HG02885 (cell line): ENCODE measurements at regions not wholly inside any gene's neighbourhood (a gene's known extent, or its start where the extent isn't known, plus 50 kb on each side); places are given as distances from the start of the nearest gene placed in this dataset.
"Not testable (repeated sequence)": the region's sequence is repeated elsewhere in the genome, so short reads cannot be mapped to it uniquely, and the experiment has no call there.

ENCODE experiments used
- ATAC-seq: cut with Tn5 transposase; IDR thresholded peaks from one replicate; pipeline ENCODE4 v1.9.1; 2021; ENCODE audit warnings: mild to moderate bottlenecking; ENCODE audit not compliant: unreplicated experiment, poor library complexity

- ATAC-seq = no peak
These were observed 168.0 kb downstream of the HDGFL1 start for GRCh38 chr6:22737331-22737730.

- no peak for ATAC-seq
These were observed 168.8 kb downstream of the HDGFL1 start for GRCh38 chr6:22738194-22738593.

GRCh38 chr6:22747571-22747970 lies 178.2 kb downstream of the HDGFL1 start:
- ATAC-seq = no peak

GRCh38 chr6:22748681-22749080 lies 179.3 kb downstream of the HDGFL1 start:
- ATAC-seq = no peak

- no peak for ATAC-seq
These were observed 180.3 kb downstream of the HDGFL1 start for GRCh38 chr6:22749696-22750095.

GRCh38 chr6:22751223-22751622 lies 181.9 kb downstream of the HDGFL1 start:
- ATAC-seq = no peak

GRCh38 chr6:22752522-22752921 lies 183.2 kb downstream of the HDGFL1 start:
- no peak for ATAC-seq

GRCh38 chr6:22754061-22754460 lies 184.7 kb downstream of the HDGFL1 start:
- ATAC-seq = no peak

- no peak for ATAC-seq
These were observed 186.2 kb downstream of the HDGFL1 start for GRCh38 chr6:22755605-22756004.

- no peak for ATAC-seq
These were observed 187.0 kb downstream of the HDGFL1 start for GRCh38 chr6:22756365-22756764.

GRCh38 chr6:22764496-22764895 lies 195.1 kb downstream of the HDGFL1 start:
- ATAC-seq = no peak

GRCh38 chr6:22765015-22765414 lies 195.6 kb downstream of the HDGFL1 start:
- ATAC-seq = no peak

GRCh38 chr6:22766979-22767378 lies 197.6 kb downstream of the HDGFL1 start:
- no peak for ATAC-seq

GRCh38 chr6:22770054-22770453 lies 200.7 kb downstream of the HDGFL1 start:
- ATAC-seq = no peak

- no peak for ATAC-seq
These were observed 204.8 kb downstream of the HDGFL1 start for GRCh38 chr6:22774129-22774528.

GRCh38 chr6:22778438-22778837 lies 209.1 kb downstream of the HDGFL1 start:
- ATAC-seq = not testable (repeated sequence)

- no peak for ATAC-seq
These were observed 209.7 kb downstream of the HDGFL1 start for GRCh38 chr6:22779062-22779461.

- no peak for ATAC-seq
These were observed 214.6 kb downstream of the HDGFL1 start for GRCh38 chr6:22783931-22784330.

- ATAC-seq = no peak
These were observed 215.4 kb downstream of the HDGFL1 start for GRCh38 chr6:22784601-22785410.

GRCh38 chr6:22788038-22788437 lies 218.7 kb downstream of the HDGFL1 start:
- ATAC-seq = no peak

GRCh38 chr6:22789315-22789714 lies 219.9 kb downstream of the HDGFL1 start:
- no peak for ATAC-seq

- ATAC-seq = no peak
These were observed 225.5 kb downstream of the HDGFL1 start for GRCh38 chr6:22794844-22795243.
